GM21737 (cell line): ENCODE measurements at regions not wholly inside any gene's neighbourhood (a gene's known extent, or its start where the extent isn't known, plus 50 kb on each side); places are given as distances from the start of the nearest gene placed in this dataset.

Experiments
- ATAC-seq: cut with Tn5 transposase; IDR thresholded peaks from one replicate; pipeline ENCODE4 v1.9.1; 2021; ENCODE audit warnings: mild to moderate bottlenecking, moderate library complexity; ENCODE audit not compliant: unreplicated experiment

- no peak for ATAC-seq
Measured at GRCh38 chr1:181863736-181864135, 197.8 kb downstream of the ZNF648 start.

DNA sequence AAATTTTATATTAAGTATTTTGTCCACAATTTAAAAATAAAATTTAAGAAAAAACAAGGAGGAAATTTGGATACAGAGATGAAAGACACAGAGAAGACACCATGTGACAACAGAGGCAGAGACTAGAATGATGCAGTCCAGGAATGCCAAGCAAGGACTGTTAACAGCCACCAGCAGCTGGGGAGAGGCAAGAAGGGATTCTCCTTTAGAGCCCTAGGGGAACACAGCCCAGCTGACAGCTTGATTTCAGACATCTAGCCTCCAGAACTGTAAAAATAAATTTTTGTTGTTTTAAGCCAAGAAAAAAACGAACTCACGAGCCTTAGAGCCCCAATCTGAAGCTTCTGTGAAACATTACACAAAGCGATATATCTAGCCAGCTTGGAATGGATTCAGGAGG is 198.5 kb downstream of the ZNF648 start:
- ATAC-seq: no peak

DNA sequence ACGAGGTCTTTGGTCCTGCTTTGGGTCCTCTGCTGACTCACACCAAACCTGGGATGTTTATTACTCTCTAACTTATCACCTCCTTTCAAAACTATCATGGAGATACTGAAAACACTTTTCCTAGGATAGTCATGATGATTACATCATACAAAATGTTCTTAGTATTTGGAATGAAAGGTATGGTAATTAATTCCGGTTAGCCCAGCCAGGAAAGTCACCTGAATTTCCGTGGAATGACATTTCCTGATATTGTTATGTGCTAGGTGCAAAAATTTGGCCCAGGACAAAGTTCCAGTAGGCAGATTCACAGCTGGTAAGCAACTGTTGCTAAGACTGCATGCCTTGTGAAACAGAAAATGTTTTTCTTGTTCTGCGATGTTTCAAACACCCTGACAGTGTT is 203.4 kb downstream of the ZNF648 start:
- no peak for ATAC-seq
